Neutrophil (primary cell): ENCODE measurements at regions not wholly inside any gene's neighbourhood (a gene's known extent, or its start where the extent isn't known, plus 50 kb on each side); places are given as distances from the start of the nearest gene placed in this dataset.

Experiments used
- H3K27ac ChIP-seq: fragments of 200-600 bp; sonication (generic); 2 replicates; pipeline ENCODE4 v1.5.1; 2016; ENCODE audit warnings: mild to moderate bottlenecking, moderate library complexity
- H3K27me3 ChIP-seq: fragments of 200-600 bp; sonication (generic); 2 replicates; pipeline ENCODE4 v1.6.0; 2016; ENCODE audit warnings: mild to moderate bottlenecking
- H3K36me3 ChIP-seq: fragments of 200-600 bp; sonication (generic); 2 replicates; pipeline ENCODE4 v1.5.1; 2017
- H3K4me1 ChIP-seq, 2 experiments: fragments of 200-600 bp in 1 of 2; sonication (generic) in 1 of 2; 1 replicate in 1 of 2; 2 replicates in 1 of 2; pipeline versions ENCODE4 v1.5.1 to v1.6.1; 2013 to 2016; ENCODE audit warnings: low read depth in 1 of 2, low read length in 1 of 2, mild to moderate bottlenecking in 1 of 2, moderate library complexity in 1 of 2; ENCODE audit not compliant: control insufficient read depth in 1 of 2, insufficient read depth in 1 of 2
- H3K4me3 ChIP-seq, 2 experiments: fragments of 200-600 bp in 1 of 2; sonication (generic) in 1 of 2; 1 replicate in 1 of 2; 2 replicates in 1 of 2; pipeline ENCODE4 v1.5.1; 2013 to 2016; ENCODE audit warnings: low read depth in 1 of 2, low read length in 1 of 2, mild to moderate bottlenecking in 1 of 2, moderate library complexity in 1 of 2
- H3K9me3 ChIP-seq: fragments of 200-600 bp; sonication (generic); 2 replicates; pipeline ENCODE4 v1.5.1; 2016
- CTCF ChIP-seq: fragments of 200-600 bp; sonication (generic); IDR thresholded peaks from 2 replicates; pipeline ENCODE4 v1.5.1; 2016; ENCODE audit warnings: antibody characterized with exemption

- no peaks in the 10 kb centered on the region for H3K4me1 ChIP-seq
- no peaks in the 10 kb centered on the region for H3K36me3 ChIP-seq
- H3K27ac ChIP-seq: no peak overlapping the region
- no peaks in the 10 kb centered on the region for H3K27me3 ChIP-seq
- H3K4me3 ChIP-seq: no peak overlapping the region
- H3K9me3 ChIP-seq: no peaks in the 10 kb centered on the region
- no peak for TF ChIP-seq CTCF
Observed at GRCh38 chr13:59229401-59229800, 934.3 kb downstream of the DIAPH3 start.

GRCh38 chr13:59229861-59230260, 933.9 kb downstream of the DIAPH3 start:
- Histone ChIP-seq H3K36me3 (no peaks in the 10 kb centered on the region), H3K4me1 (no peaks in the 10 kb centered on the region), H3K4me3 (no peak overlapping the region), H3K27ac (no peak overlapping the region), H3K27me3 (no peaks in the 10 kb centered on the region), H3K9me3 (no peaks in the 10 kb centered on the region)
- TF ChIP-seq CTCF: no peak

- Histone ChIP-seq H3K4me3 (no peak overlapping the region), H3K27ac (no peak overlapping the region), H3K9me3 (no peaks in the 10 kb centered on the region), H3K4me1 (no peaks in the 10 kb centered on the region), H3K27me3 (no peaks in the 10 kb centered on the region), H3K36me3 (no peaks in the 10 kb centered on the region)
- TF ChIP-seq CTCF: no peak
Observed at GRCh38 chr13:59230484-59231264, 933.1 kb downstream of the DIAPH3 start.

GRCh38 chr13:59236309-59236919, 927.3 kb downstream of the DIAPH3 start:
- H3K4me3 ChIP-seq: no peak overlapping the region

GRCh38 chr13:59236944-59237343, 926.8 kb downstream of the DIAPH3 start:
- Histone ChIP-seq H3K4me1 (no peaks in the 10 kb centered on the region), H3K27me3 (no peaks in the 10 kb centered on the region), H3K27ac (no peak overlapping the region), H3K9me3 (no peaks in the 10 kb centered on the region), H3K4me3 (no peak overlapping the region), H3K36me3 (no peaks in the 10 kb centered on the region)
- no peak for TF ChIP-seq CTCF

More at GRCh38 chr13:59236309-59236919, 927.3 kb downstream of the DIAPH3 start:
- no peak overlapping the region for H3K27ac ChIP-seq
- H3K4me1 ChIP-seq: no peaks in the 10 kb centered on the region
- H3K9me3 ChIP-seq: no peaks in the 10 kb centered on the region
- no peaks in the 10 kb centered on the region for H3K27me3 ChIP-seq
- H3K36me3 ChIP-seq: no peaks in the 10 kb centered on the region
- no peak for TF ChIP-seq CTCF
